Epithelial cell of proximal tubule (primary cell): ENCODE measurements at regions not wholly inside any gene's neighbourhood (a gene's known extent, or its start where the extent isn't known, plus 50 kb on each side); places are given as distances from the start of the nearest gene placed in this dataset.

ENCODE experiments used
- DNase-seq: peaks from one replicate; pipeline ENCODE4 v3.0.0-alpha.2; 2011; ENCODE audit warnings: low read depth
- H3K4me3 ChIP-seq: 2 replicates; pipeline ENCODE4 v1.5.1; 2011; ENCODE audit warnings: low read depth, mild to moderate bottlenecking, low read length
- TF ChIP-seq, protein P1 (sequence below): conservative IDR thresholded peaks from 2 replicates; pipeline ENCODE4 v1.5.1; 2012; ENCODE audit warnings: low read depth, mild to moderate bottlenecking, low read length

DNA sequence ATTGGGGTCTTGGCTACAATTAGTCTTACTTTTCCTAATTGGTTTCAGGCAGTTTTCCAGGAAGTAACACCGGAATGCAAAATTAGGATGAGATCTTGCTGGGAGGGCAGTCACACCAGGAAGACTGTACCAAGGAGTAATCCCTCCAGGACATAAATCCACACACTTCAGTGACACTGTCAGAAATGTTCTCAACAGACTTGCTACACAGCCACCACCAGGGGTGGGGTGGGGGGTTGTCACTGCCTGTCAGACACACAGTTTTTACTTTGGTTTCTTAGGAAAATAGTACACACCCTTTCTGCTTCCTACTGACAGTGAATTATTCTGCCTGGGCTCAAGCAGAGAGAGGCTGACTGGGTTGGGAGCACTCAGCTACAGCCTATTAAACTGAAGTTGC is 102.9 kb upstream of the CCDC196 start:
- TF ChIP-seq, protein P1, sequence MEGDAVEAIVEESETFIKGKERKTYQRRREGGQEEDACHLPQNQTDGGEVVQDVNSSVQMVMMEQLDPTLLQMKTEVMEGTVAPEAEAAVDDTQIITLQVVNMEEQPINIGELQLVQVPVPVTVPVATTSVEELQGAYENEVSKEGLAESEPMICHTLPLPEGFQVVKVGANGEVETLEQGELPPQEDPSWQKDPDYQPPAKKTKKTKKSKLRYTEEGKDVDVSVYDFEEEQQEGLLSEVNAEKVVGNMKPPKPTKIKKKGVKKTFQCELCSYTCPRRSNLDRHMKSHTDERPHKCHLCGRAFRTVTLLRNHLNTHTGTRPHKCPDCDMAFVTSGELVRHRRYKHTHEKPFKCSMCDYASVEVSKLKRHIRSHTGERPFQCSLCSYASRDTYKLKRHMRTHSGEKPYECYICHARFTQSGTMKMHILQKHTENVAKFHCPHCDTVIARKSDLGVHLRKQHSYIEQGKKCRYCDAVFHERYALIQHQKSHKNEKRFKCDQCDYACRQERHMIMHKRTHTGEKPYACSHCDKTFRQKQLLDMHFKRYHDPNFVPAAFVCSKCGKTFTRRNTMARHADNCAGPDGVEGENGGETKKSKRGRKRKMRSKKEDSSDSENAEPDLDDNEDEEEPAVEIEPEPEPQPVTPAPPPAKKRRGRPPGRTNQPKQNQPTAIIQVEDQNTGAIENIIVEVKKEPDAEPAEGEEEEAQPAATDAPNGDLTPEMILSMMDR, result no peak

DNA sequence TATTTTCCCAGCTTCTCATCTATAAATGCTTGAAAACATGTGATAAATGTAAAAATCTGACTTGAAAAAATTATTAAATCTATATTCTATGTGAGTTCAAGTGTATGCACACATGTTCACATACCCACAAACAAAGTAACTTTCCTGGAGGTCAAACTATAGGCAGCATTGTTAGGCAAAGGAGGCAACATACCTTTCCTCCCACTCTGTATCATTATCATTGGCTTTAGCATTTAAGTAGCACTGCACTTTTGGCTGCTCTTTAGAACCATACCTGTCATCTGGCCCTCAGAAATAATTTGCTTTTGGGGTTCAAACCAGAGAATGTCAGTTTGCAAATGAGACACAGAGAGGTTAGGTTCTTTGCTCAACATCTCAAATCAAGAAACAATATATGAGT is 102.4 kb upstream of the CCDC196 start:
- no peak for DNase-seq
- TF ChIP-seq, protein P1, result no peak

More for the DNA sequence above, 102.9 kb upstream of the CCDC196 start:
- no peak for DNase-seq
- no peak overlapping the region for H3K4me3 ChIP-seq

DNA sequence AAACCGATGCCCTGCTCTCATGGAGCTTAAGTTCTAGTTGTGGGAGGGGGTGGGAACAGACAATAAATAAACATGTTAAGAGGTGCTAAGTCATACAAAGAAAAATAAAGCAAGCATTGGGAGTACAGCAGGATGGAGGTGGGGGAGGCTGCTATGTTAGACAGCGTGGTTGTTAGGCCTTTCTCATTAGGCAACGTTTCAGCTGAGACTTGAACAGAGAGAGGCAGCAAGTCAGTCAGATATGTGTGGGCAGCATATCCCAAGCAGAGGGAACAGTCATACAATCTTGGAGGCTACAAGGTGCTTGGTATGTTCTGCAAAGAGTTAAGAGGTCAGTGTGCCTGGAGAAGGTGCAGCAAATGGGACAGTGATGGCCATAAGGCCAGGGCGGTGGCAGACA is 97.7 kb upstream of the CCDC196 start:
- no peak for DNase-seq
- TF ChIP-seq, protein P1, result no peak
- H3K4me3 ChIP-seq, result no peak overlapping the region

More for the DNA sequence above, 102.4 kb upstream of the CCDC196 start:
- no peak overlapping the region for H3K4me3 ChIP-seq

DNA sequence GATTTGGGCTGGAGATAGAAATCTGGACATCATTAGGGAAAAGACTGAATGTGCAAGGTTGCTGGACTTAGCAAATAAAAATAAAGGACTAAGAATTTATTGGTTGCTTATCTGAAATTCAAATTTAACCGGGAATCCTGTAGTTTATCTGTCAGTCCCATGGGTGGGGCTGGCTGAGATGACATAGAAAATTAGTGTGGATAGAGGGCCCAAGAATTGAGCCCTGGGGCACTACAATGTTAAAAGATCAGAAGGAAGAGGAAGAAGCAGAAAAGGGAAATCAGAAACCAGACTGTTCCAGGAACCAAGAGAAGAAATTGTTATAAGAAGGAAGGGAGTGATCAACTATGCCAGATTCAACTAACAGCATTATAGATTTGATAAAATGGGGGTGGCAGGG is 96.7 kb upstream of the CCDC196 start:
- no peak overlapping the region for H3K4me3 ChIP-seq
- TF ChIP-seq, protein P1, result no peak
- DNase-seq, result no peak

DNA sequence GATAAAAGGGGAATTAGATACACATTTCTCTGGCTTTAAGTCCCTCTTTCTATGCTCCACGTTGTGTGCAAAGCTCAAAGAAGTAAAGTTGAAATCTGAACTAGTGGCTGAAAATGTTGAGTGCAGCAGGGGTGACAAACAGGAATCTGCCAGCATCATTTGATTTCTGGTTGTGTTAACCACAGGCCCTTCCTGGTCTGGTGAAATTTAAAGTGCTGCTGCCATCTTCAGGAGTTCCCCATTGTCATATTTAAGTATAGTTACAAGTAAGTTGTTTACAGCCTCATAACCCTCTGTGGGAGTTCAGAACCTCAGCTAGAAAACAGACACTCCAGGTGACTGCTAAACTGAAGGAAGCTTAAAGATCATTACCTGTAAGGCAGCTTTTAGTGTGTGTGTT is 90.9 kb upstream of the CCDC196 start:
- H3K4me3 ChIP-seq, result no peak overlapping the region
- TF ChIP-seq, protein P1, result no peak
- no peak for DNase-seq

DNA sequence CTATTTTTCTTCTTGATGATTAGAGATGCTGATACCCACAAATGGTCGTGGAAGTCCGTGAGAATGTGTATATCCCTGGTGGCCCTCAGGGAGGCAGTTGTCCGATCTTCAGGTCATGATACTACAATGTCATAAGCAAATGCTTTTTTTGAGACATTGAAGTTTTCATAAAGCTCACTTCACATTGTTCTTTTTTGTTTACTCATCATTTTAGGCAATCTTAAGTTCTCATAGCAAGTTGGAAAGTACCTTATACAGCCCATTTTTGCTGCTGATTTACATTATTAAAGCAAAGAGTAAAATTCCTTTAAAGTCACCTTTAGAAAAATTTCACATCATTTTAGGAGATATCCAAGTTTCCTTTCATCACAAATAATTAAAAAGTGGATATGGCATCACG is 90.0 kb upstream of the CCDC196 start:
- H3K4me3 ChIP-seq, result no peak overlapping the region
- DNase-seq, result no peak
- TF ChIP-seq, protein P1, result no peak

DNA sequence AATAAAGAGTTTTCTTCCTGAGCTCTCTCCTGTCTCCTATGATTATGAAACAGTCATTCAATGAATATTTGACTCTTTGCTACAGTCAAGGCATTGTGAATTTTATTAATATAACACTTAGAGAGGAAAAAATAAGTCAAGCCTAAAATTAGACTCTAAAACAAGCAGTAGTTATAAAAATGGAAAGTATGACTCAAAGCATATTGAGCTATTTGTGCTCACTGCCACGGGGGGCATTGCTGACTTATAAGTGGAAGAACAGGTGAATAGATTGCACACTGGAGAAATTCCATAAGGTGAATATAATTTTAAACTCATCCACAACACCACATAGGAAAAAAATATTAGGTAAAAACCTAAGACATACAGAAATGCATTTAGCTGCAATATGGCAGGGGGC is 87.7 kb upstream of the CCDC196 start:
- H3K4me3 ChIP-seq, result no peak overlapping the region
- TF ChIP-seq, protein P1, result no peak
- no peak for DNase-seq
